H1 (cell line): ENCODE measurements at regions not wholly inside any gene's neighbourhood (a gene's known extent, or its start where the extent isn't known, plus 50 kb on each side); places are given as distances from the start of the nearest gene placed in this dataset.

Experiments used
- CTCF ChIA-PET: fragments of 300-600 bp; sonication (Branson Sonifier 250); formaldehyde crosslinking; loops from one replicate; lab custom pipeline; 2021; ENCODE audit not compliant: partially characterized antibody; lab: Charles Lee
- POLR2A ChIA-PET: fragments of 300-600 bp; sonication (Branson Sonifier 250); formaldehyde crosslinking; loops from one replicate; lab custom pipeline; 2021; ENCODE audit warnings: inconsistent platforms; ENCODE audit not compliant: partially characterized antibody; lab: Charles Lee
- DNase-seq, 2 experiments: peaks; one replicate each; pipeline versions ENCODE4 v3.0.0 to v3.0.0-alpha.2; 2010 to 2022; ENCODE audit warnings: low spot score in 2 of 2, low read depth in 1 of 2, mixed read lengths in 1 of 2
- FAIRE-seq: peaks from 2 replicates; lab custom pipeline; 2011; peaks lifted over from hg19 to GRCh38; lab: Jason Lieb, UNC
- H2AFZ ChIP-seq: 2 replicates; pipeline ENCODE4 v1.8.1; 2012; ENCODE audit warnings: low read length, inconsistent platforms
- H2AK5ac ChIP-seq: 2 replicates; pipeline ENCODE4 v1.6.1; 2013; ENCODE audit warnings: low read depth, low read length
- H2BK120ac ChIP-seq: replicated peaks from 2 replicates; pipeline ENCODE3; 2013; ENCODE audit warnings: low read depth, low read length, inconsistent platforms
- H2BK12ac ChIP-seq: 2 replicates; pipeline ENCODE4 v1.6.1; 2013; ENCODE audit warnings: low read depth, low read length
- H2BK15ac ChIP-seq: 2 replicates; pipeline ENCODE4 v1.6.1; 2013; ENCODE audit warnings: low read length
- H2BK20ac ChIP-seq: 2 replicates; pipeline ENCODE4 v1.6.1; 2013; ENCODE audit warnings: low read length
- H2BK5ac ChIP-seq: 2 replicates; pipeline ENCODE4 v1.6.1; 2013; ENCODE audit warnings: low read depth, low read length
- H3K14ac ChIP-seq: 2 replicates; pipeline ENCODE4 v1.6.1; 2013; ENCODE audit warnings: inconsistent platforms; ENCODE audit not compliant: insufficient read length
- H3K18ac ChIP-seq: 2 replicates; pipeline ENCODE4 v1.6.1; 2013; ENCODE audit warnings: low read length; ENCODE audit errors: extremely low read depth
- H3K23ac ChIP-seq: 2 replicates; pipeline ENCODE4 v1.6.1; 2013; ENCODE audit warnings: inconsistent platforms; ENCODE audit not compliant: insufficient read length
- H3K23me2 ChIP-seq: 2 replicates; pipeline ENCODE4 v1.6.1; 2013; ENCODE audit warnings: low read depth, low read length
- H3K27ac ChIP-seq: 2 replicates; pipeline ENCODE4 v1.6.1; 2011; ENCODE audit warnings: low read depth, low read length, inconsistent platforms
- H3K27me3 ChIP-seq, 4 experiments: replicated peaks in 1 of 4; 1 replicate in 1 of 4; 2 replicates in 3 of 4; pipeline versions ENCODE4 v1.6.1 to v1.8.1; 2011 to 2013; ENCODE audit warnings: low read length in 3 of 4, mild to moderate bottlenecking in 3 of 4, inconsistent platforms in 2 of 4, mixed read lengths in 2 of 4, moderate library complexity in 1 of 4; ENCODE audit not compliant: control insufficient read depth in 3 of 4, insufficient read depth in 3 of 4; ENCODE audit errors: extremely low read depth in 1 of 4
- H3K36me3 ChIP-seq, 4 experiments: 2 replicates each; pipeline versions ENCODE4 v1.6.1 to v1.8.1; 2011 to 2013; ENCODE audit warnings: mild to moderate bottlenecking in 4 of 4, low read length in 3 of 4, moderate library complexity in 2 of 4, control low read depth in 1 of 4, inconsistent platforms in 1 of 4; ENCODE audit not compliant: insufficient read depth in 4 of 4, control insufficient read depth in 2 of 4
- H3K4ac ChIP-seq: replicated peaks from 2 replicates; pipeline ENCODE3; 2013; ENCODE audit warnings: low read length, low read depth, mixed read lengths, inconsistent platforms; ENCODE audit not compliant: insufficient read length
- H3K4me1 ChIP-seq, 4 experiments: replicated peaks in 1 of 4; 1 replicate in 1 of 4; 2 replicates in 3 of 4; pipeline versions ENCODE4 v1.6.1 to v1.8.1; 2011 to 2013; ENCODE audit warnings: low read length in 3 of 4, inconsistent platforms in 2 of 4, mixed read lengths in 1 of 4; ENCODE audit not compliant: insufficient read depth in 4 of 4, control insufficient read depth in 3 of 4
- H3K4me2 ChIP-seq, 2 experiments: 2 replicates each; pipeline versions ENCODE4 v1.6.1 to v1.8.1; 2011 to 2013; ENCODE audit warnings: low read depth in 2 of 2, low read length in 2 of 2, control low read depth in 1 of 2, inconsistent platforms in 1 of 2, mild to moderate bottlenecking in 1 of 2; ENCODE audit not compliant: insufficient read depth in 1 of 2
- H3K4me3 ChIP-seq, 4 experiments: fragments of 200-600, 300-600 bp in 1 of 4; sonication (generic), shearing (Covaris generic), sonication (Bioruptor Twin) in 1 of 4; 2 replicates each; pipeline versions ENCODE4 v1.5.1 to v1.8.1; 2011 to 2016; ENCODE audit warnings: low read length in 4 of 4, low read depth in 3 of 4, control low read depth in 2 of 4, inconsistent platforms in 2 of 4, mild to moderate bottlenecking in 2 of 4, mixed read lengths in 1 of 4, moderate library complexity in 1 of 4; ENCODE audit not compliant: insufficient read depth in 2 of 4; ENCODE audit errors: extremely low read depth in 1 of 4
- H3K56ac ChIP-seq: replicated peaks from 2 replicates; pipeline ENCODE3; 2013; ENCODE audit warnings: low read depth, mild to moderate bottlenecking, mixed read lengths, low read length, inconsistent platforms; ENCODE audit not compliant: insufficient read length
- H3K79me1 ChIP-seq: 2 replicates; pipeline ENCODE4 v1.6.1; 2013; ENCODE audit warnings: low read depth, low read length, control low read depth
- H3K79me2 ChIP-seq, 2 experiments: 2 replicates each; pipeline versions ENCODE4 v1.6.1 to v1.8.1; 2012 to 2013; ENCODE audit warnings: low read length in 2 of 2, mild to moderate bottlenecking in 2 of 2, inconsistent platforms in 1 of 2; ENCODE audit not compliant: insufficient read depth in 2 of 2, control insufficient read depth in 1 of 2
- H3K9ac ChIP-seq, 4 experiments: replicated peaks in 1 of 4; 1 replicate in 1 of 4; 2 replicates in 3 of 4; pipeline versions ENCODE4 v1.6.1 to v1.8.1; 2011 to 2013; ENCODE audit warnings: low read depth in 3 of 4, low read length in 3 of 4, control low read depth in 2 of 4, mild to moderate bottlenecking in 2 of 4, moderate library complexity in 2 of 4, inconsistent platforms in 1 of 4; ENCODE audit errors: extremely low read depth in 1 of 4
- H3K9me3 ChIP-seq, 2 experiments: 2 replicates each; pipeline versions ENCODE4 v1.6.1 to v1.8.1; 2012 to 2013; ENCODE audit warnings: mild to moderate bottlenecking in 2 of 2, moderate library complexity in 2 of 2, control low read depth in 1 of 2, inconsistent platforms in 1 of 2, low read depth in 1 of 2, low read length in 1 of 2, mixed read lengths in 1 of 2; ENCODE audit not compliant: insufficient read depth in 2 of 2
- H4K20me1 ChIP-seq, 2 experiments: replicated peaks in 1 of 2; 2 replicates each; pipeline versions ENCODE3 to v1.8.1; 2011 to 2013; ENCODE audit warnings: inconsistent platforms in 2 of 2, low read length in 2 of 2, mild to moderate bottlenecking in 1 of 2; ENCODE audit not compliant: insufficient read depth in 2 of 2, control insufficient read depth in 1 of 2
- H4K5ac ChIP-seq: 2 replicates; pipeline ENCODE4 v1.6.1; 2013; ENCODE audit warnings: low read length, low read depth, mixed read lengths, inconsistent platforms; ENCODE audit not compliant: insufficient read length
- H4K8ac ChIP-seq: 2 replicates; pipeline ENCODE4 v1.8.0; 2013; ENCODE audit warnings: mild to moderate bottlenecking, moderate library complexity, low read length, inconsistent platforms; ENCODE audit not compliant: insufficient read depth; ENCODE audit errors: extremely low read depth
- H4K91ac ChIP-seq: replicated peaks from 2 replicates; pipeline ENCODE3; 2013; ENCODE audit warnings: low read length, mixed read lengths, inconsistent platforms; ENCODE audit not compliant: insufficient read length
- CHD2 ChIP-seq: IDR thresholded peaks from 2 replicates; pipeline ENCODE4 v1.6.1; 2012; ENCODE audit warnings: low read length, improper control_type of control experiment
- EP300 ChIP-seq, 2 experiments: IDR thresholded peaks; 1 replicate in 1 of 2; 2 replicates in 1 of 2; pipeline ENCODE4 v1.6.1; 2011 to 2012; ENCODE audit warnings: low read depth in 2 of 2, low read length in 2 of 2, mild to moderate bottlenecking in 2 of 2, borderline replicate concordance in 1 of 2, inconsistent platforms in 1 of 2, moderate library complexity in 1 of 2
- EZH2 ChIP-seq: fragments of 200-600 bp; sonication (generic); IDR thresholded peaks from 2 replicates; pipeline ENCODE4 v1.7.1; 2012; ENCODE audit warnings: low read depth, mild to moderate bottlenecking, moderate library complexity, low read length, inconsistent platforms; ENCODE audit not compliant: severe bottlenecking
- GABPA ChIP-seq: IDR thresholded peaks from 2 replicates; pipeline ENCODE4 v1.6.1; 2011; ENCODE audit warnings: mild to moderate bottlenecking, low read length, moderate library complexity, borderline replicate concordance; ENCODE audit not compliant: insufficient read depth
- RFX5 ChIP-seq: IDR thresholded peaks from 2 replicates; pipeline ENCODE4 v1.6.1; 2011; ENCODE audit warnings: low read depth, low read length, improper control_type of control experiment, borderline replicate concordance
- TEAD4 ChIP-seq: IDR thresholded peaks from 2 replicates; pipeline ENCODE4 v1.6.1; 2012; ENCODE audit warnings: low read depth, low read length, inconsistent platforms, mixed read lengths
- ZNF274 ChIP-seq: IDR thresholded peaks from 2 replicates; pipeline ENCODE4 v1.7.0; 2012; ENCODE audit warnings: low read length, borderline replicate concordance; ENCODE audit errors: extremely low read depth
- whole genome bisulfite sequencing, 2 experiments: shearing (Covaris generic) in 1 of 2; methylation state at CpG; one replicate each; pipeline versions ENCODE4 v1.1.6 to v1.1.7; 2013 to 2015; ENCODE audit warnings: low lambda C conversion rate in 2 of 2, mixed read lengths in 2 of 2, inconsistent platforms in 1 of 2, low coverage in 1 of 2, missing lambda C conversion rate in 1 of 2; ENCODE audit not compliant: insufficient replicate concordance in 2 of 2, insufficient coverage in 1 of 2, insufficient read length in 1 of 2; ENCODE audit errors: extremely low coverage in 1 of 2, missing lambda C conversion rate in 1 of 2; 5-methylcytosine and 5-hydroxymethylcytosine counted together

DNA sequence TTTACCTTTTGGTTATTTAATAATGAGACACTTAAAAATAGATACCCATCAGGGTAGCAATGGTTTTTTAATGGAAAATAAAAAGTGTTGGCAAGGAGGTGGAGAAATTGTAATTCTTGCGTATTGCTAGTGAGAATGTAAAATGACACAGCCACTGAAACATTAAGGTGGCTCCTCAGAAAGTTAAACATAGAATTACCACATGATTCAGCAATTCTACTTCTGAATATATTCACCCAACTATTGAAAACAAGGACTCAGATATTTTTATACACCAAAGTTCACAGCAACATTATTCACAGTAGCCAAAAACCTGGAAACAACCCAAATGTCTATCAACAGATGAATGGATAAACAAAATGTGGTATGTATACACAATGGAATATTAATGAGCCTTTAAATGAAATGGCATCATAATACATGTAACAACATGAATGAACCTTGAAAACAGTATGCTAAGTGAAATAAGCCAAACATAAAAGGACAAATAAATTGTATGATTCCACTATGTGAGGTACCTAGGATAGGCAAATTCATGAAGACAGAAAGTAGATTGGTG lies 163.5 kb downstream of the IMPG2 start:
- Histone ChIP-seq H3K23ac (no peak overlapping the region), H2AK5ac (no peak overlapping the region), H2AFZ (no peak overlapping the region), H2BK120ac (no peak overlapping the region), H3K9me3 (no peaks in the 10 kb centered on the region), H3K4me1 (no peaks in the 10 kb centered on the region), H2BK15ac (no peak overlapping the region), H4K5ac (no peak overlapping the region), H3K56ac (no peak overlapping the region), H2BK12ac (no peak overlapping the region), H2BK5ac (no peak overlapping the region), H4K8ac (no peak overlapping the region), H4K20me1 (no peaks in the 10 kb centered on the region), H3K4ac (no peak overlapping the region), H3K79me1 (no peaks in the 10 kb centered on the region), H3K79me2 (no peaks in the 10 kb centered on the region), H4K91ac (no peak overlapping the region), H3K9ac (no peak overlapping the region), H3K27ac (no peak overlapping the region), H3K4me2 (no peak overlapping the region), H3K27me3 (no peaks in the 10 kb centered on the region), H3K18ac (no peak overlapping the region), H3K36me3 (no peaks in the 10 kb centered on the region), H2BK20ac (no peak overlapping the region), H3K14ac (no peak overlapping the region), H3K4me3 (no peak overlapping the region), H3K23me2 (no peaks in the 10 kb centered on the region)
- POLR2A ChIA-PET: no interaction called here
- TF ChIP-seq EZH2: no peak
- TF ChIP-seq EP300 (IDR thresholded peaks at IDR 0.05; ENCODE audit: borderline replicate concordance in 1 of 2, low read depth in 2 of 2, low read length in 2 of 2): no peak
- TF ChIP-seq TEAD4: no peak
- TF ChIP-seq CHD2: no peak
- no peak for TF ChIP-seq RFX5
- TF ChIP-seq GABPA: no peak
- no peak for TF ChIP-seq ZNF274
- FAIRE-seq (no peak), DNase-seq (no peak)
- CTCF ChIA-PET: no interaction called here
- WGBS, 2 experiments: 80% methylated on average over 1 of the region's 1 CpG; no CpG with 5 or more reads in 1 of the 2 experiments
